ENCODE measurements at regions not wholly inside any gene's neighbourhood (a gene's known extent, or its start where the extent isn't known, plus 50 kb on each side); places are given as distances from the start of the nearest gene placed in this dataset.

DNA sequence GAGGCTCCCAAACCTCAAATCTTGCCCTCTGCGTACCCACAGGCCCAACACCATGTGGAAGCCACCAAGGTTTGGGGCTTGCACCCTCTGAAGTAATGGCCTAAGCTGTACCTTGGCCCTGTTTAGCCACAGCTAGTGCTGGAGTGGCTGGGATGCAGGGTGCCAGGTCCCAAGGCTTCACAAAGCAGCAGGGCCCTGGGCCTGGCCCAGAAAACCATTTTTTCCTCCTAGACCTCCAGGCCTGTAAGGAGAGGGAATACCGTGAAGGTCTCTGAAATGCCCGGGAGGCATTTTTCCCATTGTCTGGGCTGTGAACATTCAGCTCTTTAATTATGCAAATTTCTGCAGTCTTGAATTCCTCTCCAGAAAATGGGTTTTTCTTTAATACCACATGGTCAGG lies 223.7 kb upstream of the CCN2 start:
- TF ChIP-seq, protein P1, sequence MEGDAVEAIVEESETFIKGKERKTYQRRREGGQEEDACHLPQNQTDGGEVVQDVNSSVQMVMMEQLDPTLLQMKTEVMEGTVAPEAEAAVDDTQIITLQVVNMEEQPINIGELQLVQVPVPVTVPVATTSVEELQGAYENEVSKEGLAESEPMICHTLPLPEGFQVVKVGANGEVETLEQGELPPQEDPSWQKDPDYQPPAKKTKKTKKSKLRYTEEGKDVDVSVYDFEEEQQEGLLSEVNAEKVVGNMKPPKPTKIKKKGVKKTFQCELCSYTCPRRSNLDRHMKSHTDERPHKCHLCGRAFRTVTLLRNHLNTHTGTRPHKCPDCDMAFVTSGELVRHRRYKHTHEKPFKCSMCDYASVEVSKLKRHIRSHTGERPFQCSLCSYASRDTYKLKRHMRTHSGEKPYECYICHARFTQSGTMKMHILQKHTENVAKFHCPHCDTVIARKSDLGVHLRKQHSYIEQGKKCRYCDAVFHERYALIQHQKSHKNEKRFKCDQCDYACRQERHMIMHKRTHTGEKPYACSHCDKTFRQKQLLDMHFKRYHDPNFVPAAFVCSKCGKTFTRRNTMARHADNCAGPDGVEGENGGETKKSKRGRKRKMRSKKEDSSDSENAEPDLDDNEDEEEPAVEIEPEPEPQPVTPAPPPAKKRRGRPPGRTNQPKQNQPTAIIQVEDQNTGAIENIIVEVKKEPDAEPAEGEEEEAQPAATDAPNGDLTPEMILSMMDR (IDR thresholded peaks at IDR 0.05) = no peak
- no peak for TF ChIP-seq POLR2A (IDR thresholded peaks at IDR 0.05)

Data from lower leg skin (tissue), 3 donors.